GM12874 (cell line): ENCODE measurements at regions not wholly inside any gene's neighbourhood (a gene's known extent, or its start where the extent isn't known, plus 50 kb on each side); places are given as distances from the start of the nearest gene placed in this dataset.

Experiments
- TF ChIP-seq, protein P1 (sequence below): IDR thresholded peaks from 2 replicates; pipeline ENCODE4 v1.5.1; 2011; ENCODE audit warnings: low read depth, mild to moderate bottlenecking, control low read depth, low read length, moderate library complexity; ENCODE audit not compliant: insufficient read depth

DNA sequence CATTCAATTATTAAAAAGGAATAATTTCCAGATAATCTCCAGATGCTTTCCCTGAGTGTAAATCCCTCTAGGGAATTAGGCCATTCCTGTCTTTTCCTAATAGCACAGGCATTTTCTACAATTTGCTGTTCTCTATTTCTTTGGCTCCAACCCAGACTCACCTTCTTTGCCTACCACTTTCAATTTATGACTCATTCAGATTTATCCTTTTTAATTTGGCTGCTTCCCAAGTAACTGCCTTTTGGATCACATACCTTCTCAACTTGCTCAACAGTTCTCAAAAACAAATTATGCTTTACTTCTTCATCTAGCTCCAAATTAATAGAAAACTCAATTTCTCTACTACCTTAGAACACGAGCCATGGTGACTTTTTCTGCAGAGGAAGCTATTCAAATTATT, 1166.3 kb upstream of the PCDH7 start:
- TF ChIP-seq, protein P1, sequence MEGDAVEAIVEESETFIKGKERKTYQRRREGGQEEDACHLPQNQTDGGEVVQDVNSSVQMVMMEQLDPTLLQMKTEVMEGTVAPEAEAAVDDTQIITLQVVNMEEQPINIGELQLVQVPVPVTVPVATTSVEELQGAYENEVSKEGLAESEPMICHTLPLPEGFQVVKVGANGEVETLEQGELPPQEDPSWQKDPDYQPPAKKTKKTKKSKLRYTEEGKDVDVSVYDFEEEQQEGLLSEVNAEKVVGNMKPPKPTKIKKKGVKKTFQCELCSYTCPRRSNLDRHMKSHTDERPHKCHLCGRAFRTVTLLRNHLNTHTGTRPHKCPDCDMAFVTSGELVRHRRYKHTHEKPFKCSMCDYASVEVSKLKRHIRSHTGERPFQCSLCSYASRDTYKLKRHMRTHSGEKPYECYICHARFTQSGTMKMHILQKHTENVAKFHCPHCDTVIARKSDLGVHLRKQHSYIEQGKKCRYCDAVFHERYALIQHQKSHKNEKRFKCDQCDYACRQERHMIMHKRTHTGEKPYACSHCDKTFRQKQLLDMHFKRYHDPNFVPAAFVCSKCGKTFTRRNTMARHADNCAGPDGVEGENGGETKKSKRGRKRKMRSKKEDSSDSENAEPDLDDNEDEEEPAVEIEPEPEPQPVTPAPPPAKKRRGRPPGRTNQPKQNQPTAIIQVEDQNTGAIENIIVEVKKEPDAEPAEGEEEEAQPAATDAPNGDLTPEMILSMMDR, result no peak

GRCh38 chr4:29558789-29559188, 1161.4 kb upstream of the PCDH7 start:
- TF ChIP-seq, protein P1, result no peak

DNA sequence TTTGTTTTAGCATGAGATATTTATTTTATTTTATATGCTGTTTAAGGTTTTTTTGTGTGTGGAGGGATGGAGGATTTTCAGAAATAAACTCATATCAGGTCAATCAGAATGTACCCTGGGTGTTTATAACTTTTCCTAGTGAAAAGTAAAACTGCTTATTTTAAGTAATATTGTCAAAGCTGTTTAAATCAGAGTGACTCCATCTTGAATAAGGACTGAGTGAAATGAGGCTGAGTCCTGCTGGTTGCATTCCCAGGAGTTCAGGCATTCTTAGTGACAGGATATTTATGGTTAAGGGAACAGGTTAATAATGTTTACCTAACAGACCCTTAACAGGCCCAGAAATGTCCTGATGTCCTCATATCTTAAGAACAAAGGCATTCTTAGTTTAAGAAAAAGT, 1160.9 kb upstream of the PCDH7 start:
- TF ChIP-seq, protein P1, result no peak

- TF ChIP-seq, protein P1, result no peak
These were observed 1159.7 kb upstream of the PCDH7 start for GRCh38 chr4:29560452-29560851.

GRCh38 chr4:29565256-29565655, 1154.9 kb upstream of the PCDH7 start:
- TF ChIP-seq, protein P1, result no peak

DNA sequence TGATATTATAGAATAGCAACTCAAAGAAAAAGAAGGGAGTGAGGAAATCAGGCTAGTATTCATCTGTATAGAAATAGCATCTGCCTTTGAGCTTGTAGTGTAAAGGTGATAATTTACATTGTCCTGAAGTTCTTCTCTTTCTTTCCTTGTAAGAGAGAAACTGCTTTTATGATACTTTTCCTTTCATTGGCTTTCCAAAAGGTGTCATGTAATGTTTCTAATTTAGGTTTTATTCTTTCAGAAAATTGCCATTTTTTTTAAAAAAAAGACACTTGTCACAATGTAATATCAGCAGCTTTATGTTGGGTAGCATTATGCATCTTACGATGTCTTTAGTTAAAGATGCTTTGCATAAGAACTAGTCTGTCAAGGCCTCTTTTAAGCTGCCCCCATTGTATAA, 1153.8 kb upstream of the PCDH7 start:
- TF ChIP-seq, protein P1, result no peak

DNA sequence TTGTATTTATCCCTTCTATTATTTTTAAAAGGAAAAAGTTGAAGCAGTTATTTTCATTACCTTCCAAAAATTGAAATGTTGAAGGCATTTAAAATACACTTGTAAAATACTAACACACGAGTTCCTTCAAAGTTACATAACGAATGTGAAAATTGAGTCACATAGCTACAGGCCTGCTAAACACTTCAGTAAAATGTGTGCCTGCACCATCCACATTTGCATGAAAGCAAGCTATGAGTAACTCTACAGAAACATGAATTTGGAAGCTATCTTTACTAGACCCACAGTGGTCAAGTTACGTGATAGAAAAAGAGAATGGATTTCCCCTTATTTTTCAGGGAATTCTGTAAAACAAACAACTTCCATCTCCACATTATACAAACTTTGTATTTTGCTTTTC, 1148.8 kb upstream of the PCDH7 start:
- TF ChIP-seq, protein P1, result no peak

DNA sequence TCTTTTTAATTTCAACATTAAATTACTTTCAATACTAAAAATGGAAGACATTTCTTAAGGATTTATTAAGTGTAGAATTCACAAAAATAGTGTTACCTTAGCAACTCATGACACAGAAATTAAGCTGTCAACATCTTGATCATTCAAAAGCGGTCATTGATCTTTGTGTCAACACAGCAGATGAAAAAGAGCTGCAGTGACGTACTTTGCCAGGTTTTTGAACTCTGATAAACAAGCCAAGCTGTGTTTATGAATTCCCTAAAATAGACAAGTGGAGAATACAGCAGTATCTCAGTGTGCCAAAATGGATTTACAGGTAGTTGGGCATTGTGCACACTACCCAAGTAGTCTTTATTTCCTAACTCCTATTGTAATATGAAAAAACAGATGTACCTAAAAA, 1141.8 kb upstream of the PCDH7 start:
- TF ChIP-seq, protein P1, result no peak
